ENCODE measurements at regions not wholly inside any gene's neighbourhood (a gene's known extent, or its start where the extent isn't known, plus 50 kb on each side); places are given as distances from the start of the nearest gene placed in this dataset.

GRCh38 chr9:129561594-129562281 lies 59.2 kb downstream of the C9orf50 start:
- Mint-ChIP-seq H3K4me3 (no peak overlapping the region), H3K27ac (no peak overlapping the region), H3K9me3 (no peaks in the 10 kb centered on the region), H3K27me3 (ENCODE audit: low read depth) (no peaks in the 10 kb centered on the region), H3K36me3 (ENCODE audit: low read depth) (no peaks in the 10 kb centered on the region), H3K4me1 (ENCODE audit: low read depth) (no peaks in the 10 kb centered on the region)
- intact Hi-C loops (cut with micrococcal nuclease): no loop called here
- DNase-seq: no peak
- CTCF ChIA-PET: no interaction called here

GRCh38 chr9:129560881-129561306 lies 60.0 kb downstream of the C9orf50 start:
- Mint-ChIP-seq H3K27ac (no peak overlapping the region), H3K4me1 (ENCODE audit: low read depth) (no peaks in the 10 kb centered on the region), H3K4me3 (no peak overlapping the region), H3K36me3 (ENCODE audit: low read depth) (no peaks in the 10 kb centered on the region), H3K9me3 (no peaks in the 10 kb centered on the region), H3K27me3 (ENCODE audit: low read depth) (no peaks in the 10 kb centered on the region)
- CTCF ChIA-PET: interaction anchor here (0.6 kb wide), 1 partner anchor 340 kb away, joined by 5 read pairs; no protein-coding TSS in a partner anchor
- no peak for DNase-seq
- intact Hi-C loops (cut with micrococcal nuclease): no loop called here

DNA sequence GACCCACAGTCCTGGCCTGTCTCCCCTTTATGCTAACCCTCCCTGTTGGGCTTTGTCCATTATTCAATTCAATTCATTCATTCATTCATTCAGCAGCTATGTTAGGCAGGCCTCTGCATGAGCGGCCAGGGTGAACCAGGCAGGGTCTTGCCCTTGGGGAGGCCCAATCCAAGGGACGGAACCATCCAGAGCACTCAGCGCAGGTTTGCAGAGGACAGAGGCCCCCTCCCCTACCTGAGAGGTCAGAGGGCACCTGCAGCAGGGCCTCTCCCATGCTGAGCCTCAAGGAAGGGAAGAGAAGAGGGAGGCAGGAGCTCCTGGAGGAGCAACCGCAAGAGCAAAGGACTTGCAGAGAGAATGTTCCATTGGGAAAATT lies 61.4 kb downstream of the C9orf50 start:
- Mint-ChIP-seq H3K4me3 (no peak overlapping the region), H3K27me3 (ENCODE audit: low read depth) (no peaks in the 10 kb centered on the region), H3K4me1 (ENCODE audit: low read depth) (no peaks in the 10 kb centered on the region), H3K9me3 (no peaks in the 10 kb centered on the region), H3K36me3 (ENCODE audit: low read depth) (no peaks in the 10 kb centered on the region), H3K27ac (no peak overlapping the region)
- no peak for DNase-seq
- intact Hi-C loops (cut with micrococcal nuclease): no loop called here
- CTCF ChIA-PET: no interaction called here

DNA sequence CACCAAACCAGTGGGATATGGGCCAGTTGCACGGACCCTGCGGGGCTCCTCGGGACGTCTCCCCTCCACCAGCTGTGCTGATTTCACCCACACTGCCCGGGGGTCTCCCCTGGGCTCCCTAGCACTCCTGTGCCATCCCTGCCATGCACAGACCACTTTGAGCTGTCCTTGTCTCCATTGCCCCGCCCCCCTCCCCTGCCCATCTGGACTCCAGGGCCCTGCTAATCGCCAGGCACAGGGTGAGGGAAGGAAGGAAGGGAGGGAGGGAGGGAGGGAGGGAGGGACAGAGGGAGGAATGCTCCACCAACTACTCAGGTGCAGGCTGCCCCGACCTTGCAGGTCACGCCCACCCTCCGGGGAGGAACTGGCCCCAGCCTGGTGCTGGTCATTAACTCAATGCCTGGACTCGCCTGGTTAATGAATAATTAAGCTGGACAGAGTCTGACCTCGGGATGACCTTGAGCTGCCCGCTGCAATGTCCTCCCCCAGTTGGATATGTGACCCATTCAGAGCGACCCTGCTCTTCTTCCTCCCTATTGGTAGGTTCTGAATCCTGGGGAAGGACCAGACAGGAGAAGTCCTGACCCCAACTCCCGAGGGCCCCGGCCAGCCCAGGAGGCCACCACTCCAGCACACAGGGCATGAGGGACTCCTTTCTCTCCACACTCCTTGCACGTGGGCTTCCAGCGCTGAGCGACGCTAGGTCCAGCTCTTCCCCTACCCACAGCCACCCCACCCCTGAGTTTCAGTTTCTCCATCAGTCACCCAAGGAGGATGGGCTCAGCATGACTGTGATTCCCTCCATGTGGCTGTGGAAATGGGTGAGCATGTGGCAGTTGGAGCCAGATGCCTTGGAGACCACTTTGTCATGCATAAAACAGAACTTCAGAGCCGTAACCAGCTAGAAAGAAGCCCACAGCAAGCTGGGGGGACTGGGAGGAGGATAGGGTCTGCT lies 62.1 kb downstream of the C9orf50 start:
- Mint-ChIP-seq H3K36me3 (ENCODE audit: low read depth) (no peaks in the 10 kb centered on the region), H3K4me3 (no peak overlapping the region), H3K9me3 (no peaks in the 10 kb centered on the region), H3K4me1 (ENCODE audit: low read depth) (no peaks in the 10 kb centered on the region), H3K27me3 (ENCODE audit: low read depth) (no peaks in the 10 kb centered on the region), H3K27ac (no peak overlapping the region)
- DNase-seq: no peak
- CTCF ChIA-PET: no interaction called here
- intact Hi-C loops (cut with micrococcal nuclease): no loop called here

- Mint-ChIP-seq H3K27me3 (ENCODE audit: low read depth) (no peaks in the 10 kb centered on the region), H3K36me3 (ENCODE audit: low read depth) (no peaks in the 10 kb centered on the region), H3K4me1 (ENCODE audit: low read depth) (no peaks in the 10 kb centered on the region), H3K9me3 (no peaks in the 10 kb centered on the region), H3K4me3 (no peak overlapping the region), H3K27ac (no peak overlapping the region)
- intact Hi-C loops (cut with micrococcal nuclease): no loop called here
- CTCF ChIA-PET: no interaction called here
- no peak for DNase-seq
Observed at GRCh38 chr9:129558063-129558550, 62.8 kb downstream of the C9orf50 start.

GRCh38 chr9:129557192-129558036 lies 63.5 kb downstream of the C9orf50 start:
- intact Hi-C loops (cut with micrococcal nuclease): no loop called here
- Mint-ChIP-seq H3K36me3 (ENCODE audit: low read depth) (no peaks in the 10 kb centered on the region), H3K9me3 (no peaks in the 10 kb centered on the region), H3K4me3 (no peak overlapping the region), H3K4me1 (ENCODE audit: low read depth) (no peaks in the 10 kb centered on the region), H3K27me3 (ENCODE audit: low read depth) (no peaks in the 10 kb centered on the region), H3K27ac (no peak overlapping the region)
- no peak for DNase-seq
- CTCF ChIA-PET: no interaction called here

GRCh38 chr9:129556491-129557191 lies 64.3 kb downstream of the C9orf50 start:
- CTCF ChIA-PET: no interaction called here
- no peaks in the 10 kb centered on the region for H3K36me3 Mint-ChIP-seq (ENCODE audit: low read depth)
- H3K27ac Mint-ChIP-seq: no peak overlapping the region
- no peak overlapping the region for H3K4me3 Mint-ChIP-seq
- no peak for DNase-seq
- H3K27me3 Mint-ChIP-seq (ENCODE audit: low read depth): peaks cover 3% of the 10 kb centered on the region
- intact Hi-C loops (cut with micrococcal nuclease): no loop called here
- no peaks in the 10 kb centered on the region for H3K4me1 Mint-ChIP-seq (ENCODE audit: low read depth)
- no peaks in the 10 kb centered on the region for H3K9me3 Mint-ChIP-seq

DNA sequence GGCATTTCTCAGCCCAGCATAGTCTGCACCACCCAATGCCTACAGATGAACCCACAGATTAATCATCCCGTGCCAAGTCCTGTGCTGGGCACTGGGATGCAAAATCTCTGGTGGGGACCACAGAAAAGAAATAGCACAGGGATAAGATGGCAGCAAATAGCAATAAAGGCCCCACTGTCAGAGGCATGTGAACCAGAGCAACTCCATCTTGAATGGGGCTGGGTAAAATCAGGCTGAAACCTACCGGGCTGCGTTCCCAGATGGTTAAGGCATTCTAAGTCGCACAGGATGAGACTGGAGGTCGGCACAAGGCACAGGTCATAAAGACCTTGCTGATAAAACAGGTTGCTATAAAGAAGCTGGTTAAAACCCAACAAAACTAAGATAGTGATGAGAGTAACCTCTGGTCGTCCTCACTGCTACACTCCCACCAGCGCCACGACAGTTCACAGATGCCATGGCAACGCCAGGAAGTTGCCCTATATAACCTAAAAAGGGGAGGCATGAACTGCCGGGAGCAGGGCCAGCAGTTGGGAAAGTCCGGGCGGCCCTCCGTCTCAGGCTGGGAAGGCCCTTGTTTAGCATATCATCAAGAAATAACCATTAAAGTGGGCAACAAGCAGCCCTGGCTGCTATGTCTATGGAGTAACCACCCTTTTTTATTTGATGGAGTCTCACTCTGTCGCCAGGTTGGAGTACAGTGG lies 65.2 kb downstream of the C9orf50 start:
- CTCF ChIA-PET: interaction anchor here (0.7 kb wide), 1 partner anchor 381 kb away, joined by 3 read pairs; no protein-coding TSS in a partner anchor
- intact Hi-C loops (cut with micrococcal nuclease): no loop called here
- no peak for DNase-seq
- Mint-ChIP-seq H3K4me3 (no peak overlapping the region), H3K36me3 (ENCODE audit: low read depth) (no peaks in the 10 kb centered on the region), H3K4me1 (ENCODE audit: low read depth) (peaks cover under 1% of the 10 kb centered on the region), H3K9me3 (no peaks in the 10 kb centered on the region), H3K27me3 (ENCODE audit: low read depth) (peaks cover 11% of the 10 kb centered on the region), H3K27ac (no peak overlapping the region)

- H3K9me3 Mint-ChIP-seq: no peaks in the 10 kb centered on the region
- intact Hi-C loops (cut with micrococcal nuclease): no loop called here
- H3K4me3 Mint-ChIP-seq: no peak overlapping the region
- no peak for DNase-seq
- H3K36me3 Mint-ChIP-seq (ENCODE audit: low read depth): no peaks in the 10 kb centered on the region
- H3K27ac Mint-ChIP-seq: no peak overlapping the region
- peaks cover 4% of the 10 kb centered on the region for H3K4me1 Mint-ChIP-seq (ENCODE audit: low read depth)
- peaks cover 15% of the 10 kb centered on the region for H3K27me3 Mint-ChIP-seq (ENCODE audit: low read depth)
- CTCF ChIA-PET: interaction anchor here (0.7 to 0.8 kb wide), 2 partner anchors 234 to 380 kb away, joined by 3 read pairs; no protein-coding TSS in a partner anchor
Observed at GRCh38 chr9:129554649-129555048, 66.3 kb downstream of the C9orf50 start.

- no peak overlapping the region for H3K4me3 Mint-ChIP-seq
- CTCF ChIA-PET: interaction anchor here (0.7 to 1.5 kb wide), 2 partner anchors 16 to 170 kb away, joined by 3 read pairs; no protein-coding TSS in a partner anchor
- intact Hi-C loops (cut with micrococcal nuclease): no loop called here
- H3K4me1 Mint-ChIP-seq (ENCODE audit: low read depth): peaks cover 7% of the 10 kb centered on the region
- H3K27ac Mint-ChIP-seq: no peak overlapping the region
- H3K27me3 Mint-ChIP-seq (ENCODE audit: low read depth): peaks cover 25% of the 10 kb centered on the region
- no peak for DNase-seq
- no peaks in the 10 kb centered on the region for H3K36me3 Mint-ChIP-seq (ENCODE audit: low read depth)
- H3K9me3 Mint-ChIP-seq: no peaks in the 10 kb centered on the region
Observed at GRCh38 chr9:129553277-129553676, 67.6 kb downstream of the C9orf50 start.

- intact Hi-C loops (cut with micrococcal nuclease): no loop called here
- Mint-ChIP-seq H3K4me3 (no peak overlapping the region), H3K4me1 (ENCODE audit: low read depth) (peaks cover 7% of the 10 kb centered on the region), H3K27me3 (ENCODE audit: low read depth) (peaks cover 25% of the 10 kb centered on the region), H3K36me3 (ENCODE audit: low read depth) (no peaks in the 10 kb centered on the region), H3K27ac (no peak overlapping the region), H3K9me3 (no peaks in the 10 kb centered on the region)
- DNase-seq: no peak
- CTCF ChIA-PET: interaction anchor here (0.5 kb wide), 1 partner anchor 12 kb away, joined by 3 read pairs; no protein-coding TSS in a partner anchor
Observed at GRCh38 chr9:129552064-129552463, 68.8 kb downstream of the C9orf50 start.
